IPS DF 6.9 (cell line): ENCODE measurements at regions not wholly inside any gene's neighbourhood (a gene's known extent, or its start where the extent isn't known, plus 50 kb on each side); places are given as distances from the start of the nearest gene placed in this dataset.

ENCODE experiments used
- DNase-seq: peaks from one replicate; pipeline ENCODE4 v3.0.0-alpha.2; 2013; ENCODE audit warnings: low read depth, low spot score
- H3K27ac ChIP-seq: one replicate; pipeline ENCODE4 v1.5.1; 2013; ENCODE audit warnings: low read length, control low read depth
- H3K27me3 ChIP-seq: 2 replicates; pipeline ENCODE4 v1.6.1; 2013; ENCODE audit warnings: mild to moderate bottlenecking, low read length; ENCODE audit not compliant: control insufficient read depth, insufficient read depth
- H3K36me3 ChIP-seq: 2 replicates; pipeline ENCODE4 v1.6.1; 2013; ENCODE audit warnings: low read length; ENCODE audit not compliant: control insufficient read depth, insufficient read depth
- H3K4me1 ChIP-seq: 2 replicates; pipeline ENCODE4 v1.6.1; 2013; ENCODE audit warnings: low read length; ENCODE audit not compliant: control insufficient read depth, insufficient read depth
- H3K4me3 ChIP-seq: 2 replicates; pipeline ENCODE4 v1.5.1; 2013; ENCODE audit warnings: mild to moderate bottlenecking, low read length
- H3K9me3 ChIP-seq: 2 replicates; pipeline ENCODE4 v1.6.1; 2013; ENCODE audit warnings: low read length, inconsistent platforms; ENCODE audit not compliant: control insufficient read depth, insufficient read depth
- WGBS: extraction: QIAGEN DNeasy Blood & Tissue Kit; methylation state at CpG from one replicate; pipeline ENCODE4 v1.1.7; 2013; ENCODE audit warnings: mixed read lengths, missing lambda C conversion rate; ENCODE audit not compliant: insufficient read length, insufficient coverage; 5-methylcytosine and 5-hydroxymethylcytosine counted together

DNA sequence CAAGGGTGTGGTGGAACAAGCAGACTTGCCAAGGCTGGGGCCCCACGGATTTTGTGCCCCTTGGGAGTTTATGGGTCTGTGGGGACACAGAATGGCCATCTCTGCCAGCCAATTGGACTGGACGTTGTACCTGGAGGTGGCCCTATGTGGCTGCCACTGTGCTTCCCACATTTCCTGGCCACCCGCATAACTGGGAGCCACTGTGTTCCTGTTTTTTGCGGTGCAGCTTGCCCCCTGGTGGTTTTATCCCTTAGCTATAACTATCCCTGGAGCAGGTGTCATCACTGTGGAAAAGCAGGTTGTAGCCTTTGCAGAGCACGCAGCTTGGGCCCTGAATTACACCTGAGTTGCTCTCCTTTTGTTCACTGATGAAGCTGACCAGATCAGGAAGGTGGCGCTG lies 306.3 kb downstream of the ZPLD1 start:
- Histone ChIP-seq H3K27me3 (no peaks in the 10 kb centered on the region), H3K4me1 (no peaks in the 10 kb centered on the region), H3K9me3 (no peaks in the 10 kb centered on the region), H3K4me3 (no peak overlapping the region), H3K36me3 (no peaks in the 10 kb centered on the region), H3K27ac (no peak overlapping the region)
- no CpG with 5 or more reads among the region's 6 CpGs for WGBS
- DNase-seq: no peak

- no CpG with 5 or more reads among the region's 6 CpGs for WGBS
- Histone ChIP-seq H3K27me3 (no peaks in the 10 kb centered on the region), H3K4me3 (no peak overlapping the region), H3K36me3 (no peaks in the 10 kb centered on the region), H3K27ac (no peak overlapping the region), H3K4me1 (no peaks in the 10 kb centered on the region), H3K9me3 (no peaks in the 10 kb centered on the region)
- DNase-seq: no peak
Measured at GRCh38 chr3:102741694-102742093, 306.9 kb downstream of the ZPLD1 start.

GRCh38 chr3:102745881-102746280 lies 311.1 kb downstream of the ZPLD1 start:
- Histone ChIP-seq H3K9me3 (no peaks in the 10 kb centered on the region), H3K4me3 (no peak overlapping the region), H3K27ac (no peak overlapping the region), H3K36me3 (no peaks in the 10 kb centered on the region), H3K27me3 (no peaks in the 10 kb centered on the region), H3K4me1 (no peaks in the 10 kb centered on the region)
- no peak for DNase-seq
- no CpG with 5 or more reads among the region's 4 CpGs for WGBS

DNA sequence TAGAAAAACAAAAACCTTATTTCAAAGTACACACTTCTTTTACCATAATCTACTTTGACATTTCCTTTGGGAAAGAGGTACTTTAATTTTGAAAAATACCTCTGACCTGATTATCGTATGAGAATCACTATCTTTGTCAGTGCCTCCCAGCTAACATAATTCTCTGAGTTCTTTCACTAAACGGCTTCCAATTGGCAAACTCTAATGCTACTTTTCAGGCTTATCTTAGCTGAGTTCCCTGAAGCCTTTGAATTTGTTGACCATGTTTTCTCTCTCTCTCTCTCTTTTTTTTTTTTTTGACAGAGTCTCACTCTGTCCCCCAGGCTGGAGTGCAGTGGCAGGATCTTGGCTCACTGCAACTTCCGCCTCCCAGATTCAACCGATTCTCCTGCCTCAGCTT lies 312.8 kb downstream of the ZPLD1 start:
- Histone ChIP-seq H3K4me1 (no peaks in the 10 kb centered on the region), H3K9me3 (no peaks in the 10 kb centered on the region), H3K27me3 (no peaks in the 10 kb centered on the region), H3K4me3 (no peak overlapping the region), H3K27ac (no peak overlapping the region), H3K36me3 (no peaks in the 10 kb centered on the region)
- WGBS: no CpG with 5 or more reads among the region's 4 CpGs
- DNase-seq: no peak

GRCh38 chr3:102748646-102749045 lies 313.8 kb downstream of the ZPLD1 start:
- Histone ChIP-seq H3K27ac (no peak overlapping the region), H3K27me3 (no peaks in the 10 kb centered on the region)
- DNase-seq: no peak

GRCh38 chr3:102750322-102750721 lies 315.5 kb downstream of the ZPLD1 start:
- H3K4me3 ChIP-seq: no peak overlapping the region
- H3K27ac ChIP-seq: no peak overlapping the region
- no peaks in the 10 kb centered on the region for H3K36me3 ChIP-seq
- no peak for DNase-seq
- H3K4me1 ChIP-seq: no peaks in the 10 kb centered on the region
- no peaks in the 10 kb centered on the region for H3K9me3 ChIP-seq
- no peaks in the 10 kb centered on the region for H3K27me3 ChIP-seq
- 100% methylated on average over 2 of the region's 2 CpGs for WGBS

More at GRCh38 chr3:102748646-102749045, 313.8 kb downstream of the ZPLD1 start:
- H3K4me3 ChIP-seq: no peak overlapping the region
- no peaks in the 10 kb centered on the region for H3K9me3 ChIP-seq
- no peaks in the 10 kb centered on the region for H3K36me3 ChIP-seq
- H3K4me1 ChIP-seq: no peaks in the 10 kb centered on the region

DNA sequence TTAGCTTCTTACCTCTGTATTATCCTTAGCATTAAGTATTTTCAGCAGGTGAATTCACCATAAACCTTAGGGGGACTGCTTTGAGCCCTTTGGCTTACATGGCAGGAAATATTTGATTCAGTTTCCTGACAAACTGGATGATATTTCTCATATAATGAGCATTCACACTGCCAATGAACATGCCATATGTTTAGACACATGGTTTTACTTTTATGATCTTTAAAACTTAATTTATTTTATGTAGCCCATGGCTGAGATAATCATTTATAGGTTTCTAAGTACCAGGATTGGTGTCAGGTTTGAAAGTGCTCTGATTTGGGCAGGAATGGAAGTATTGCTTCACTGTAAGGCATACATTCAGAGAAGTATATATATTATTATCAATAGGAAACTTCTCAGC lies 319.1 kb downstream of the ZPLD1 start:
- no peak overlapping the region for H3K27ac ChIP-seq

DNA sequence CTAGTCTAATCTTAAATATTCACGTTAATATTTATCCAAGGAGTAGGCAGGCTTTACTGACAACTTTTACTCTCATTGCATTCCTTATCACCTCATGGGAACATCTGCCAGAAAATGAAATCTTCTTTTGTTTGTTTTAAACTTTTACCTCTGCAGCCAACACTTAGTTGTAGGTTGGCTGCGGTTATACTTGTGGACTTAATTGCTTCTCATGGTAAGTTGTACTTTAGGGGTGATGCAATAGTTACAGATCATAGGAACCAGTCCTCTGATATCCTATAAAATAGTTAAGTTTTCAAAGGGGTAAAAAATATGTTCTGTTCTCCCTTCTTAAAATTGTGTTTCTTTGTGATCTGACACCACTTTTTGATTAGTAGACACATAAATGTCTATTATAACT lies 321.9 kb downstream of the ZPLD1 start:
- H3K27me3 ChIP-seq: no peaks in the 10 kb centered on the region
- no peak overlapping the region for H3K4me3 ChIP-seq
- no peak overlapping the region for H3K27ac ChIP-seq
- H3K9me3 ChIP-seq: no peaks in the 10 kb centered on the region
- no peak for DNase-seq
- WGBS: no CpG with 5 or more reads among the region's 2 CpGs
- H3K4me1 ChIP-seq: no peaks in the 10 kb centered on the region
- no peaks in the 10 kb centered on the region for H3K36me3 ChIP-seq

More for the DNA sequence above, 319.1 kb downstream of the ZPLD1 start:
- Histone ChIP-seq H3K27me3 (no peaks in the 10 kb centered on the region), H3K9me3 (no peaks in the 10 kb centered on the region), H3K4me3 (no peak overlapping the region), H3K36me3 (no peaks in the 10 kb centered on the region), H3K4me1 (no peaks in the 10 kb centered on the region)
- no peak for DNase-seq

GRCh38 chr3:102757950-102758349 lies 323.1 kb downstream of the ZPLD1 start:
- H3K27me3 ChIP-seq: no peaks in the 10 kb centered on the region
- no peaks in the 10 kb centered on the region for H3K36me3 ChIP-seq
- no peaks in the 10 kb centered on the region for H3K9me3 ChIP-seq
- H3K27ac ChIP-seq: no peak overlapping the region
- no peak overlapping the region for H3K4me3 ChIP-seq
- no peaks in the 10 kb centered on the region for H3K4me1 ChIP-seq
- no peak for DNase-seq
- no CpG with 5 or more reads among the region's 2 CpGs for WGBS

- no peak overlapping the region for H3K27ac ChIP-seq
- H3K4me1 ChIP-seq: no peaks in the 10 kb centered on the region
- no CpG with 5 or more reads among the region's 2 CpGs for WGBS
- no peak overlapping the region for H3K4me3 ChIP-seq
- no peak for DNase-seq
- no peaks in the 10 kb centered on the region for H3K36me3 ChIP-seq
- H3K9me3 ChIP-seq: no peaks in the 10 kb centered on the region
- H3K27me3 ChIP-seq: no peaks in the 10 kb centered on the region
Measured at GRCh38 chr3:102761766-102762165, 327.0 kb downstream of the ZPLD1 start.

GRCh38 chr3:102790747-102791325 lies 356.0 kb downstream of the ZPLD1 start:
- H3K9me3 ChIP-seq: no peaks in the 10 kb centered on the region
- DNase-seq: no peak
- no CpG with 5 or more reads among the region's 3 CpGs for whole genome bisulfite sequencing
- no peak overlapping the region for H3K4me3 ChIP-seq
- no peaks in the 10 kb centered on the region for H3K36me3 ChIP-seq
- H3K27ac ChIP-seq: no peak overlapping the region
- H3K27me3 ChIP-seq: no peaks in the 10 kb centered on the region
- H3K4me1 ChIP-seq: no peaks in the 10 kb centered on the region
